ENCODE measurements at regions not wholly inside any gene's neighbourhood (a gene's known extent, or its start where the extent isn't known, plus 50 kb on each side); places are given as distances from the start of the nearest gene placed in this dataset.

- no peak for TF ChIP-seq CTCF (conservative IDR thresholded peaks at IDR 0.05; ENCODE audit: low read depth, low read length)
- TF ChIP-seq EZH2 (IDR thresholded peaks at IDR 0.05; ENCODE audit: low read length, unreplicated experiment): no peak
- TF ChIP-seq EZH2phosphoT487 (IDR thresholded peaks at IDR 0.05; ENCODE audit: borderline replicate concordance, low read length): no peak
- no peaks in the 10 kb centered on the region for H3K36me3 ChIP-seq (ENCODE audit: low read depth, low read length)
- H3K4me2 ChIP-seq (ENCODE audit: low read length): peak overlapping the region; percentile 75
- peak overlapping the region; percentile 78 for H3K27ac ChIP-seq (ENCODE audit: low read length)
- no peaks in the 10 kb centered on the region for H3K27me3 ChIP-seq (ENCODE audit: low read length)
- peak overlapping the region; percentile 23; the same call in 1 of the 2 replicates for H3K4me3 ChIP-seq (ENCODE audit: low read length)
- peaks cover 39% of the 10 kb centered on the region for H3K4me1 ChIP-seq (ENCODE audit: insufficient read depth, low read length)
- H3K79me2 ChIP-seq (ENCODE audit: low read length): no peaks in the 10 kb centered on the region
- H3K9me3 ChIP-seq (ENCODE audit: low read length): no peaks in the 10 kb centered on the region
- no peaks in the 10 kb centered on the region for H4K20me1 ChIP-seq (ENCODE audit: low read length)
- peaks cover 10% of the 10 kb centered on the region for H3F3A ChIP-seq (ENCODE audit: low read length, unreplicated experiment)
- ATAC-seq: no peak; the same call in 1 of the 2 replicates
- BruUV-seq (replicated peaks): no TSS peak
- H2AFZ ChIP-seq (ENCODE audit: low read length): 0 out of 2 replicates have a peak overlapping the region, but pooled peaks have one; percentile 30
- ChIA-PET CTCF (no interaction called here), POLR2A (ENCODE audit: unreplicated experiment) (interaction anchor here (0.6 to 0.7 kb wide), 2 partner anchors 45 to 165 kb away, joined by 3 to 4 read pairs; no protein-coding TSS in a partner anchor)
- no peaks in the 10 kb centered on the region for H3K9me2 ChIP-seq (replicated peaks; ENCODE audit: low read length)
- no peak for DNase-seq
- intact Hi-C loops (cut with micrococcal nuclease): loop anchor here (1.0 to 10.0 kb wide), 7 partner anchors 74 to 537 kb away; no protein-coding TSS in a partner anchor
- H3K9ac ChIP-seq (ENCODE audit: low read length): 0 out of 2 replicates have a peak overlapping the region, but pooled peaks have one; percentile 5
Measured at GRCh38 chrX:139200346-139200745, 330.2 kb upstream of the F9 start.

DNA sequence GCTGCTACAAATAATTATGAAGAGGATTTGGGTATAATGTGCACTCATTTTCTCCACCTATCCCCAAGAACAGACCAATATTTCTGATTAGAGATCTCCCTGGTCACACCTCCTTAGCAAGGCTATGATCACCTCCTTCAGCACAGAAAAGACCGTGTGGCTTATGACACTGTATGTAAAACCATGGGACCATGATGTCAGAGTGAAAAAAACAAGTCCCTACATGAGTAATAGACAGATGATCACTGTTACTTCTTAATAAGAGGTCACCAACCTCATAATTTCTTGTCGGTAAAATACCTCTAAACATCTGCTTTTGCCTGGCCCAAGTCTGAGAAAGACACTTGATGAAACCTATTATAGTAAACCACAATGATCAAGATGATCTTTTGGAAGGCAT is 330.6 kb upstream of the F9 start:
- Histone ChIP-seq H3K36me3 (ENCODE audit: low read depth, low read length) (no peaks in the 10 kb centered on the region), H2AFZ (ENCODE audit: low read length) (no peak overlapping the region), H3F3A (ENCODE audit: low read length, unreplicated experiment) (peaks cover 10% of the 10 kb centered on the region), H3K27me3 (ENCODE audit: low read length) (no peaks in the 10 kb centered on the region), H3K9ac (ENCODE audit: low read length) (no peak overlapping the region), H3K79me2 (ENCODE audit: low read length) (no peaks in the 10 kb centered on the region), H4K20me1 (ENCODE audit: low read length) (no peaks in the 10 kb centered on the region), H3K4me1 (ENCODE audit: insufficient read depth, low read length) (peaks cover 43% of the 10 kb centered on the region), H3K4me3 (ENCODE audit: low read length) (peak overlapping the region; percentile 23; the same call in 1 of the 2 replicates), H3K4me2 (ENCODE audit: low read length) (peak overlapping the region; percentile 75), H3K27ac (ENCODE audit: low read length) (peak overlapping the region; percentile 78), H3K9me3 (ENCODE audit: low read length) (no peaks in the 10 kb centered on the region), H3K9me2 (replicated peaks; ENCODE audit: low read length) (no peaks in the 10 kb centered on the region)
- no peak for TF ChIP-seq EZH2 (IDR thresholded peaks at IDR 0.05; ENCODE audit: low read length, unreplicated experiment)
- no peak for TF ChIP-seq CTCF (conservative IDR thresholded peaks at IDR 0.05; ENCODE audit: low read depth, low read length)
- TF ChIP-seq EZH2phosphoT487 (IDR thresholded peaks at IDR 0.05; ENCODE audit: borderline replicate concordance, low read length): no peak
- ChIA-PET CTCF (no interaction called here), POLR2A (ENCODE audit: unreplicated experiment) (no interaction called here)
- DNase-seq (no peak), ATAC-seq (no peak)
- intact Hi-C loops (cut with micrococcal nuclease): loop anchor here (1.0 to 10.0 kb wide), 7 partner anchors 74 to 537 kb away; no protein-coding TSS in a partner anchor
- BruUV-seq (replicated peaks): no TSS peak

- POLR2A ChIA-PET (ENCODE audit: unreplicated experiment): no interaction called here
- no TSS peak for BruUV-seq (replicated peaks)
Measured at GRCh38 chrX:139198936-139199335, 331.6 kb upstream of the F9 start.

More at GRCh38 chrX:139198936-139199335, 331.6 kb upstream of the F9 start:
- no peaks in the 10 kb centered on the region for H3K79me2 ChIP-seq (ENCODE audit: low read length)
- no peak overlapping the region for H2AFZ ChIP-seq (ENCODE audit: low read length)
- no peak overlapping the region for H3K9ac ChIP-seq (ENCODE audit: low read length)
- H3K9me3 ChIP-seq (ENCODE audit: low read length): no peaks in the 10 kb centered on the region
- no peak for ATAC-seq
- H3K27ac ChIP-seq (ENCODE audit: low read length): no peak overlapping the region
- H3F3A ChIP-seq (ENCODE audit: low read length, unreplicated experiment): peaks cover 10% of the 10 kb centered on the region
- no peak overlapping the region for H3K4me2 ChIP-seq (ENCODE audit: low read length)
- DNase-seq: no peak
- H3K36me3 ChIP-seq (ENCODE audit: low read depth, low read length): no peaks in the 10 kb centered on the region
- peaks cover 49% of the 10 kb centered on the region for H3K4me1 ChIP-seq (ENCODE audit: insufficient read depth, low read length)
- no peak overlapping the region for H3K4me3 ChIP-seq (ENCODE audit: low read length)
- no peak for TF ChIP-seq EZH2phosphoT487 (IDR thresholded peaks at IDR 0.05; ENCODE audit: borderline replicate concordance, low read length)
- TF ChIP-seq EZH2 (IDR thresholded peaks at IDR 0.05; ENCODE audit: low read length, unreplicated experiment): no peak
- TF ChIP-seq CTCF (conservative IDR thresholded peaks at IDR 0.05; ENCODE audit: low read depth, low read length): no peak
- H3K27me3 ChIP-seq (ENCODE audit: low read length): no peaks in the 10 kb centered on the region
- no peaks in the 10 kb centered on the region for H4K20me1 ChIP-seq (ENCODE audit: low read length)
- H3K9me2 ChIP-seq (replicated peaks; ENCODE audit: low read length): no peaks in the 10 kb centered on the region
- CTCF ChIA-PET: no interaction called here
- intact Hi-C loops (cut with micrococcal nuclease): no loop called here
